Panc1 (cell line): ENCODE measurements at regions not wholly inside any gene's neighbourhood (a gene's known extent, or its start where the extent isn't known, plus 50 kb on each side); places are given as distances from the start of the nearest gene placed in this dataset.

ENCODE experiments used
- CTCF ChIP-seq: fragments of 450-650 bp; IDR thresholded peaks from 2 replicates; pipeline ENCODE4 v1.5.1; 2017; ENCODE audit warnings: mild to moderate bottlenecking
- POLR2AphosphoS5 ChIP-seq: IDR thresholded peaks from 2 replicates; pipeline ENCODE4 v1.6.1; 2012; ENCODE audit warnings: mild to moderate bottlenecking, low read depth, low read length, moderate library complexity

GRCh38 chr11:13567551-13567950 is 71.8 kb upstream of the PTH start:
- no peak for TF ChIP-seq CTCF
- no peak for TF ChIP-seq POLR2AphosphoS5
